Glomerular endothelial cell (primary cell): ENCODE measurements at regions not wholly inside any gene's neighbourhood (a gene's known extent, or its start where the extent isn't known, plus 50 kb on each side); places are given as distances from the start of the nearest gene placed in this dataset.
"Not testable (repeated sequence)": the region's sequence is repeated elsewhere in the genome, so short reads cannot be mapped to it uniquely, and the experiment has no call there.

Experiments used
- DNase-seq: peaks from one replicate; pipeline ENCODE4 v3.0.0-alpha.2; 2011; ENCODE audit warnings: low read depth, low spot score; ENCODE audit errors: extremely low read depth

GRCh38 chr2:67891642-67892041, 171.2 kb downstream of the C1D start:
- no peak for DNase-seq

DNA sequence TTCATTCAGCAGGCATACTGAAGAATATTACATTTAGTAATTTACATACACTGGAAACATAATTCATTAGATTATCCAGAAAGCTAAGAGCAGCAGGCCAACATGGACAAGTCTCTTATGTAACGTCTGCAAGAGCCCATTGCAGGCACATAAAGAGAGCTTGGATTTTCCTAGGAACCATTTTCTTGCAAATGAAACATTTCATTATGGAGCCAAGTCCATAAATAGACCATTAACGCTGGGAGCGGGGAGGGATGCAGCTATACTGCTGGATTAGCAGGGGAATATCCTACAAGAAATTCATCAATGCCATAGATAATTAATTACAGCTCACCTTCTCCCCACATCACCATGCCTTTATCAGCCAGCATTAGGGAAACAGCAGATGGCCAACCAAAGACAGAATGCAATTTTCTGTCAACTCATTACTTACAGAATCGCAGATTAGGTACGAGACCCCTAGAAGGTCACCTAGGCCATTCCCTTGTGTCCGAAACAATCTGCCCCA, 170.4 kb downstream of the C1D start:
- DNase-seq, result no peak

GRCh38 chr2:67895227-67895941, 167.4 kb downstream of the C1D start:
- no peak for DNase-seq

- DNase-seq, result no peak
Measured at GRCh38 chr2:67896076-67896475, 166.7 kb downstream of the C1D start.

- no peak for DNase-seq
Measured at GRCh38 chr2:67896476-67896875, 166.3 kb downstream of the C1D start.

- no peak for DNase-seq
Measured at GRCh38 chr2:67898595-67898994, 164.2 kb downstream of the C1D start.

DNA sequence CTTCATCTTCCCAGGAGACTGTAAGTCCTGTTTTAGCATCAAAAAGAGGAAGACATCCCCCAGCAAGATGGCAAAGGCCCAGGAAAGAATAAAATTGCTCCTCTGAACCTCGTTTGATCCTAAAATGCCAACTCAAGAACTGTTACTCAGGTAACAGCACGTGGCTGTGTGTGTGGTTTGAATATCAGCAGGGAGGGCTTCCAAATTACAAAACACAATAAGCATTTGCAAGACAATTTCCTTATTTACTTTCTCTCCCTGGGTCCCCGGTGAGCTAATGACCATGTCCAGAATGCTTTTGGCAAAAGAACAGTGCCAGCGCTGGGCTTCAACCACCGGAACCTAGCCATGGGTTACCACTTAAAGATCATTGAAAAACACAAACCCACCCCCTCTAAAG, 163.6 kb downstream of the C1D start:
- no peak for DNase-seq

- no peak for DNase-seq
Measured at GRCh38 chr2:67900826-67901225, 162.0 kb downstream of the C1D start.

- DNase-seq, result no peak
Measured at GRCh38 chr2:67904566-67904965, 158.2 kb downstream of the C1D start.

DNA sequence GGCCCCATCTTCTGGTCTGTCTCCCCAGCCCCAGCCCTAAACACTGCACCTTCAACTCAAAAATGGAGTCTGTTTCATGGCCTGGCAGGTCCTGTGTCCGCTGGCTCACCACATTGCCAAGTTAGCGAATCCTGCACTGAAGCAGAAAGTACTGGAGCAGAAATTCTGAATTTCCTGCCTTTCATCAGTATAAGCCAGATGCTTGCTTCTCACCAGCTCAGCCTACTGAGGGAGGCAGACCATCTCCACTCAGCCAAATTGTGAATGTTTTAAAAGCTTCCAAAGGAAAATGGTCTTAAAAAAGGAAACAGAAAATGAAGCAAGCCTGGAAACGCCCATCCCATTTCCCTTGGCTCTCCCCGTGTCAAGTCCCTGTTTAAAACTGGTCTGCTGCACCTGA, 157.8 kb downstream of the C1D start:
- DNase-seq, result no peak

DNA sequence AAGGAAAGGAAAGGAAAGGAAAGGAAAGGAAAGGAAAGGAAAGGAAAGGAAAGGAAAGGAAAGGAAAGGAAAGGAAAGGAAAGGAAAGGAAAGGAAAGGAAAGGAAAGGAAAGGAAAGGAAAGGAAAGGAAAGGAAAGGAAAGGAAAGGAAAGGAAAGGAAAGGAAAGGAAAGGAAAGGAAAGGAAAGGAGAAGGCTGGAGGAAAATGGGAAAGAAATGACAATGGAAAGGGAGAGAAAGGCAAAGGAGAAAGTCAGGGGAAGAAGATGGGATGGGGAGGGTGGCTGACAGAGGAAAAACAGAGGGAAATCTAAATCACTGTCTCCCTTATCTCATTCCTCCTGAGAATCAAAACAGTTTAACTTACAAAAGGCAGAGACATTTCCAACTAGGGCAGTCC, 156.3 kb downstream of the C1D start:
- DNase-seq, result not testable (repeated sequence)

GRCh38 chr2:67917332-67918054, 145.3 kb downstream of the C1D start:
- DNase-seq, result peak; percentile 91

GRCh38 chr2:67918471-67918870, 144.3 kb downstream of the C1D start:
- no peak for DNase-seq

DNA sequence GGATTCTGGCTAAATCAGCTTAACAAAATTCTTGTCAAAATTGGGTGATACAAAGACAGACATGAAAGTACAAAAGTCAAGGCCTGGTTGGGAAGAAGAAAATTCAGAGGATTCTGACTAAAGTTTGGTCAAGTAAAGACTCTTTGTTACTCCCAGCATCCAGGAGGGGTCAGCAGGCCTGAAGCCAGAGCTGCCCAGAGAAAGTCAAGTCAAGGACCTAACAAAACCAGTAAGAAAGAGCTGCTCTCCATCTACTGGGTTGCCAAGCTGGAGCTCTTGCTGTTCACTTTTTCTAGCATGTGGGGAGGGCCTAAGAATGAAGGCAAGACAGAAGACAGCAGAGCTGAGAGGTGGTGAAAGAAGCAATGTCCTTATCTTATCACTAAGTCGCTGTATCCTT, 143.3 kb downstream of the C1D start:
- no peak for DNase-seq

DNA sequence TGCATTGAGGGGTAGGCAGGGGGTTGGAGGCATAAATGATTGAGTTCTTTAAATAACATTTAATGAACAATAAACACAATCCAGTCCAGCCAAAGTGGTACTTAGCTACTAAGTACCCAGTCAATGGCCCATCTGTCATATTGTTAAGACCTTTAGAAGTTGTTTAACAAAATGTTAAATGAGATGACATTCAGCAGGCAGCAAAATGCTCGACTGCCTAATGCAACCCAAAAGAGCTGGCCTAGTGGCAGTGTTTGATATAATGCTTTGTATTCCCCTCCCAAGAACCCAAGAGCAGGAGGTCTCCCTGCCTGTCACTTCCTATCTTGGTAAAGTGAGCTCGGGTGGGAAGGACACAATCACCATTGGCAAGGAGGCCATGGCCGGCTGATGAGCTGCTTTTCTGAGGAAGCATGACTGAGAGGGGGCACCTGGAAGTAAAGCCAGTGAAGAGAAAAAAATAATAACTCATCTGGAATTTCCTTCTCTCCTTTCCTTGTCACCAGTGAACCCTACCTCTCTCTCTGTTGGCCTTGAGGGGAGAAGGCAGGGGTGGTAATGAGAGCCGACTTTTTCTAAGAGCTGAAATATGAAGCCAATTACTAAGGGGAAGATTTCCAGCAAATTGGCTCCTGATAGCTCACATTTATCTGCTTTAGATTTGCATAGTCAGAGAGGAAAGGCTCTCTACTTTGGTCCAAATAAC, 140.6 kb downstream of the C1D start:
- no peak for DNase-seq

DNA sequence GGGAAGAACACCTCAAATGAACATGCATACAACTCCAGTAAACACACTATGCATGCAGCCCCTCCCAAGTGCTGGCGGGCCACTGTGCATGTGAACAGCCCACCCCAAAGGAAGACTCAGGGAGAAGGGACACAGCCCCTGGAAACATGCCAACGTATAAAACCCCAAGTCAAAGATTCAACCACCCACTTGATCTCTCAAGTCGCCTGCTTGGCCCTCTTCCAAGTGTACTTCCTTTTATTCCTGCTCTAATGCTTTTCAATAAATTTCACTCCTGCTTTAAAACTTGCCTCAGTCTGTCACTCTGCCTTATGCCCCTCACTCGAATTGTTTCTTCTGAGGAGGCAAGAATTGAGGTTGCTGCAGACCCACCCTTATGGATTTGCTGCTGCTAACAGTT, 139.1 kb downstream of the C1D start:
- DNase-seq, result no peak

DNA sequence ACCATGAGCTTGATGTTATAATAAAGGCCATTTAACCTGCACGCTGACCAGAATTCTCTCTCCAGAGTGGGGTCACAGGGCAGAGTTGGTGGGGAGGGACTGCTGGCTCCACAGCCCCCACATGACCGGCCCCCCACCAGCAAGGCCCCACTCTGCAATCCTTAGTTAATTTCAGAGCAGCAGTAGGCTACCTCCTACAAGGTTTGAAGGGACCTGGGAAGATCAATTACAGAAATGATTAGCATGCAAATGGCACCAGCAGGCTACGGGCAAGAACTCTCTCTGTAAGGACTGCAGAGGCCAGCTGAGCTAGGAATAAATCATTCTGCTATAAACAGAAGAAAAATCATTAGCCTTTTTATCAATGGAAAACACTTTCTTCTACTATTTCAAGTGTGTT, 135.3 kb downstream of the C1D start:
- DNase-seq, result no peak

GRCh38 chr2:67930156-67930555, 132.6 kb downstream of the C1D start:
- no peak for DNase-seq

DNA sequence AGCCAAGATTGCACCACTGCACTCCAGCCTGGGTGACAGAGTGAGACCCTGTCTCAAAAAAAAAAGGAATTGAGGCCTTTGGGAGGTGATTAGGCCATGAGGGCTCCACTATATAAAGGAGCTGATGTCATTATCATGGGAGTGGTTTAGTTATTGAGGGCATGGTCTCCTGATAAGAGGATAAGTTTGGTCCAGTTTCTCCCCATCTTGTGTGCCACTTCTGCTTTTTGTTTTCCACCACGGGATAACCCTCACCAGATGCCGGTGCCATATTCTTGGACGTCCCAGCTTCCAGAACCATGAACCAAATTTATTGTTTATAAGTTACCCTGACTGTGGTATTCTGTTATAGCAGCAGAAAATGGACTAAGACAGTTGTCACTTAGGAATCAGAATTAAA, 125.8 kb downstream of the C1D start:
- no peak for DNase-seq

- no peak for DNase-seq
Measured at GRCh38 chr2:67938053-67938452, 124.8 kb downstream of the C1D start.

DNA sequence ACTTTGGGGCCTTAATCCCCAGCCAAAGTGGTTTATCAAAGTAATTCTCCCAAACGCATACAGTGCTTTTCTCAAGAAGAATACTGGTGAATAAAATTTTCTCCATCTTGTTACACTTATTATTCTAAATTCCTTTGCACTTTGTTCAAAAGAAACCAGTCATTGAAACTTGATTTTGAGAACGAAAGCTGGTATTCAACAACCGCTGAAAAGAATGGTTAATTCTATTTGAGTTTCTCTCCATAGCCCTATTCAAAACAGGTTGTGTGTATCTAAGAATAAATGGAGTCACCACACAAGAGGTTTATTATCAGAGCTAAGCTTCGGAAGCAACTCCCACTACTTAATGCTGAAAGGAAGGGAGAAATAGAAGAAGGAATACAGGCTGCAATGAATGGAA, 117.7 kb downstream of the C1D start:
- no peak for DNase-seq

DNA sequence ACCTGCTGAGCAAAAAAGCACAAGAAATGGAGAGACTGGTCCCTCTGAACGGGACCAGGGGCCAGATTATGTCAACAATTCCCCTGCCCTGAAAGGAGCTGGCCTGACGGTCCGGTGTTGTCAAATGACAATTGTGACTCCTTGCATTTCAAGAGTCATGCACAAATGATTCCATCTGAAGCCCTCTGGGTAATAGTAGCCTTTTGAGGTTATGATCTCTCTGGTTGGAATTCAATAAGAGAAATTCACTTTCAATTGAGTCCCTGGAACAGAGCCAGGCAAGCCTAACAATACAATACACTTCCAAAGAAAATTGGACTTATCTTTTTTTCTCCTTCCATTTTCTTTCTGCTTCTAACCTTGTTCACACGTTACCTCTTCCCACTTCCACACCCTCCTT, 116.9 kb downstream of the C1D start:
- DNase-seq, result no peak
